Colonic mucosa (tissue), 4 donors: ENCODE measurements at regions not wholly inside any gene's neighbourhood (a gene's known extent, or its start where the extent isn't known, plus 50 kb on each side); places are given as distances from the start of the nearest gene placed in this dataset.

ENCODE experiments used
- DNase-seq: peaks from one replicate; pipeline ENCODE4 v3.0.0-alpha.2; 2020
- H3K27ac ChIP-seq: fragments of 200-600 bp; one replicate; pipeline ENCODE4 v1.8.0; 2021
- H3K27me3 ChIP-seq: fragments of 200-600 bp; one replicate; pipeline ENCODE4 v1.8.0; 2021
- H3K36me3 ChIP-seq: fragments of 200-600 bp; one replicate; pipeline ENCODE4 v1.8.0; 2021
- H3K4me1 ChIP-seq: fragments of 200-600 bp; one replicate; pipeline ENCODE4 v1.8.0; 2021; ENCODE audit warnings: mild to moderate bottlenecking
- H3K4me3 ChIP-seq: fragments of 200-600 bp; one replicate; pipeline ENCODE4 v1.8.0; 2021
- H3K9ac ChIP-seq, 2 donors: one replicate each; pipeline ENCODE4 v1.7.0; 2013; ENCODE audit warnings: control low read depth in 2 of 2, low read depth in 2 of 2, low read length in 2 of 2
- H3K9me3 ChIP-seq: fragments of 200-600 bp; one replicate; pipeline ENCODE4 v1.8.0; 2021
- intact Hi-C: fragments of 100-400 bp; cut with DNase I; formaldehyde crosslinking; loops from one replicate; pipeline ENCODE4 v1.14.1; 2022
- TF ChIP-seq, protein P1 (sequence below): fragments of 200-600 bp; IDR thresholded peaks from one replicate; pipeline ENCODE4 v1.8.0; 2022; ENCODE audit warnings: antibody characterized with exemption, mild to moderate bottlenecking
- donor health status: healthy.
- donor health status: DM: no; HTN: no; CAD: no.
- donor health status: DM: no; HTN: no; CAD: no.

- Histone ChIP-seq H3K36me3 (no peaks in the 10 kb centered on the region), H3K4me3 (no peak overlapping the region), H3K9me3 (no peaks in the 10 kb centered on the region), H3K27me3 (no peaks in the 10 kb centered on the region), H3K4me1 (no peaks in the 10 kb centered on the region), H3K27ac (no peak overlapping the region), H3K9ac (no peak overlapping the region)
- TF ChIP-seq, protein P1, sequence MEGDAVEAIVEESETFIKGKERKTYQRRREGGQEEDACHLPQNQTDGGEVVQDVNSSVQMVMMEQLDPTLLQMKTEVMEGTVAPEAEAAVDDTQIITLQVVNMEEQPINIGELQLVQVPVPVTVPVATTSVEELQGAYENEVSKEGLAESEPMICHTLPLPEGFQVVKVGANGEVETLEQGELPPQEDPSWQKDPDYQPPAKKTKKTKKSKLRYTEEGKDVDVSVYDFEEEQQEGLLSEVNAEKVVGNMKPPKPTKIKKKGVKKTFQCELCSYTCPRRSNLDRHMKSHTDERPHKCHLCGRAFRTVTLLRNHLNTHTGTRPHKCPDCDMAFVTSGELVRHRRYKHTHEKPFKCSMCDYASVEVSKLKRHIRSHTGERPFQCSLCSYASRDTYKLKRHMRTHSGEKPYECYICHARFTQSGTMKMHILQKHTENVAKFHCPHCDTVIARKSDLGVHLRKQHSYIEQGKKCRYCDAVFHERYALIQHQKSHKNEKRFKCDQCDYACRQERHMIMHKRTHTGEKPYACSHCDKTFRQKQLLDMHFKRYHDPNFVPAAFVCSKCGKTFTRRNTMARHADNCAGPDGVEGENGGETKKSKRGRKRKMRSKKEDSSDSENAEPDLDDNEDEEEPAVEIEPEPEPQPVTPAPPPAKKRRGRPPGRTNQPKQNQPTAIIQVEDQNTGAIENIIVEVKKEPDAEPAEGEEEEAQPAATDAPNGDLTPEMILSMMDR: no peak
- DNase-seq: no peak
- intact Hi-C loops: no loop called here
Measured at GRCh38 chr5:162360373-162360931, 292.9 kb downstream of the GABRG2 start.

DNA sequence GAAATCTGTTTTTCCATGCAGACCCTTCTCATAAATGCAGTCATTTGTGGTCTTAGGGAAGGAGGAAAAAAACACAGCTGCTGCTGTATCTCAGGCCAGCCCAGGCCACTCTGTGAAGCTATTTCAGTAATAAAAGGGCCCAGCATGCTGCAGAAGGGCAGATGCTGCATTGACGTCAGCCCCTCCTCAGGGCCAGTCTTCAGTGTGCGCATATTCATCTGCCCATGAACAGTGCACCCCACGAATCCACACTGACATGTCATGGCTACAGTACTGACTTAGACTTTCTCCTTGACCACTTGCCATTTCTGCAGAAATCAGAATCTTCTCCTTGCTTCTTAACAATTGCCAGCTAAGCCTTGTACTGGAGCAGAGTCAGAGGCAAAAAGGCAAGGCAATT is 304.7 kb downstream of the GABRG2 start:
- intact Hi-C loops: no loop called here
- Histone ChIP-seq H3K36me3 (no peaks in the 10 kb centered on the region), H3K4me3 (no peak overlapping the region), H3K9ac (no peak overlapping the region), H3K27me3 (no peaks in the 10 kb centered on the region), H3K9me3 (no peaks in the 10 kb centered on the region), H3K4me1 (no peaks in the 10 kb centered on the region), H3K27ac (no peak overlapping the region)
- DNase-seq: no peak
- TF ChIP-seq, protein P1: no peak

GRCh38 chr5:162377895-162378294 is 310.3 kb downstream of the GABRG2 start:
- Histone ChIP-seq H3K27ac (no peak overlapping the region), H3K9ac (no peak overlapping the region), H3K4me3 (no peak overlapping the region), H3K36me3 (no peaks in the 10 kb centered on the region), H3K27me3 (no peaks in the 10 kb centered on the region), H3K9me3 (no peaks in the 10 kb centered on the region), H3K4me1 (no peaks in the 10 kb centered on the region)
- no peak for DNase-seq
- TF ChIP-seq, protein P1: no peak
- intact Hi-C loops: no loop called here

DNA sequence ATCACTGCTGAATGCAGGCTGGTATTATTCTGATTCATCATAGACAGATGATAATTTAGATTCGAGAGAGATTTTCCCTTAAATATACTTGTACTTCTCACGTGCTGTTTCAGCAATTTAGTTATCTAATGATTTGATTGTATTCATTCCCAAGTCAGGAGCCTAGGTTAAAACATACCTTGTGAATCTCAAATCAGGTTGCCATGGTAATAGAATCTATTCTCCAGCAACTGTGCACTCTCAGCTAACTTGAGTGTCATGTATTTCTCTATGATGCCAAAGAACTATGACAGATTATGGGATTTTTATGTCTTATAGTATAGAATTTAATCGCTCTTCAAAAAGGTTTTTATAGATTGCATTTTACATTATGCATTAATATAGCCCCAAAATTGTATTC is 315.3 kb downstream of the GABRG2 start:
- Histone ChIP-seq H3K36me3 (no peaks in the 10 kb centered on the region), H3K4me1 (no peaks in the 10 kb centered on the region), H3K9ac (no peak overlapping the region), H3K27ac (no peak overlapping the region), H3K4me3 (no peak overlapping the region), H3K27me3 (no peaks in the 10 kb centered on the region), H3K9me3 (no peaks in the 10 kb centered on the region)
- TF ChIP-seq, protein P1: no peak
- no peak for DNase-seq
- intact Hi-C loops: no loop called here

GRCh38 chr5:162384225-162384624 is 316.7 kb downstream of the GABRG2 start:
- intact Hi-C loops: no loop called here
- TF ChIP-seq, protein P1: no peak
- no peaks in the 10 kb centered on the region for H3K36me3 ChIP-seq
- no peak overlapping the region for H3K9ac ChIP-seq
- DNase-seq: no peak
- no peaks in the 10 kb centered on the region for H3K27me3 ChIP-seq
- H3K27ac ChIP-seq: no peak overlapping the region
- H3K9me3 ChIP-seq: no peaks in the 10 kb centered on the region
- no peak overlapping the region for H3K4me3 ChIP-seq
- H3K4me1 ChIP-seq: no peaks in the 10 kb centered on the region
